Endothelial cell of umbilical vein (primary cell): ENCODE measurements at regions not wholly inside any gene's neighbourhood (a gene's known extent, or its start where the extent isn't known, plus 50 kb on each side); places are given as distances from the start of the nearest gene placed in this dataset.

Experiments
- EZH2 ChIP-seq: IDR thresholded peaks from 2 replicates; pipeline ENCODE4 v1.6.1; 2012; ENCODE audit warnings: borderline replicate concordance, low read depth, mild to moderate bottlenecking, moderate library complexity, low read length, inconsistent platforms; ENCODE audit not compliant: severe bottlenecking
- FOS ChIP-seq: IDR thresholded peaks from 2 replicates; pipeline ENCODE4 v1.6.1; 2011; ENCODE audit warnings: mild to moderate bottlenecking, low read length, moderate library complexity, borderline replicate concordance; ENCODE audit not compliant: insufficient read depth
- MAX ChIP-seq: IDR thresholded peaks from 2 replicates; pipeline ENCODE4 v1.6.1; 2011; ENCODE audit not compliant: insufficient read depth, insufficient read length
- MYC ChIP-seq: IDR thresholded peaks from one replicate; pipeline ENCODE4 v1.6.1; 2011; ENCODE audit warnings: mild to moderate bottlenecking, low read depth, low read length
- POLR2A ChIP-seq: IDR thresholded peaks from 2 replicates; pipeline ENCODE4 v1.6.1; 2012; ENCODE audit warnings: low read depth, mild to moderate bottlenecking, control low read depth, low read length
- POLR2AphosphoS5 ChIP-seq: IDR thresholded peaks from 2 replicates; pipeline ENCODE4 v1.6.1; 2012; ENCODE audit warnings: low read depth, mild to moderate bottlenecking, control low read depth, low read length, moderate library complexity; ENCODE audit not compliant: insufficient read depth
- TF ChIP-seq, protein P1 (sequence below), 2 donors: IDR thresholded peaks; 1 replicate in 1 of 2; 2 replicates in 1 of 2; pipeline ENCODE4 v1.5.1; 2011; ENCODE audit warnings: low read length in 2 of 2, mild to moderate bottlenecking in 2 of 2, moderate library complexity in 2 of 2, control low read depth in 1 of 2, inconsistent platforms in 1 of 2, low read depth in 1 of 2; ENCODE audit not compliant: insufficient read depth in 1 of 2; ENCODE audit errors: extremely low read depth in 1 of 2

DNA sequence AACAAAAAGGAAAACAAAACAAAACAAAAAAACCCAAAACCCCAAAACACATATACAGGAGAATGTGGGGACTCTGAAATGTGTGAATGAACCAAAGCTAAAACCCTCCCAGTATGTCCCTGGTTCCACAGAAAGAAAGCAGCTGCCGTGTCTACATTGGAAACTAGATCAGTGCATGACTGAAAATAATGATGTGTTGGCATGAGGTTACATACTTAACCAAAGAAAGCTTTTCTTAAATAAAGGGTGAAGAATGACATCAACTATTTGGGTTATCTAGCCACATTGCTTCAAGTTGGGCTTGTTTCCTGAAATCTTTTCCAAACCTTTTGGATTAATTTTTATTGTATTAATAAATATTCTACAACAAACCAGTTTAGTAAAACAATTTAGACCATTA is 91.9 kb upstream of the FN1 start:
- TF ChIP-seq, protein P1, sequence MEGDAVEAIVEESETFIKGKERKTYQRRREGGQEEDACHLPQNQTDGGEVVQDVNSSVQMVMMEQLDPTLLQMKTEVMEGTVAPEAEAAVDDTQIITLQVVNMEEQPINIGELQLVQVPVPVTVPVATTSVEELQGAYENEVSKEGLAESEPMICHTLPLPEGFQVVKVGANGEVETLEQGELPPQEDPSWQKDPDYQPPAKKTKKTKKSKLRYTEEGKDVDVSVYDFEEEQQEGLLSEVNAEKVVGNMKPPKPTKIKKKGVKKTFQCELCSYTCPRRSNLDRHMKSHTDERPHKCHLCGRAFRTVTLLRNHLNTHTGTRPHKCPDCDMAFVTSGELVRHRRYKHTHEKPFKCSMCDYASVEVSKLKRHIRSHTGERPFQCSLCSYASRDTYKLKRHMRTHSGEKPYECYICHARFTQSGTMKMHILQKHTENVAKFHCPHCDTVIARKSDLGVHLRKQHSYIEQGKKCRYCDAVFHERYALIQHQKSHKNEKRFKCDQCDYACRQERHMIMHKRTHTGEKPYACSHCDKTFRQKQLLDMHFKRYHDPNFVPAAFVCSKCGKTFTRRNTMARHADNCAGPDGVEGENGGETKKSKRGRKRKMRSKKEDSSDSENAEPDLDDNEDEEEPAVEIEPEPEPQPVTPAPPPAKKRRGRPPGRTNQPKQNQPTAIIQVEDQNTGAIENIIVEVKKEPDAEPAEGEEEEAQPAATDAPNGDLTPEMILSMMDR (IDR thresholded peaks at IDR 0.05; ENCODE audit: extremely low read depth in 1 of 2, insufficient read depth in 1 of 2, low read depth in 1 of 2, low read length in 2 of 2) = no peak
- TF ChIP-seq FOS (no peak), POLR2A (no peak), MAX (no peak), EZH2 (no peak), POLR2AphosphoS5 (no peak), MYC (no peak)
